HG02981 (cell line): ENCODE measurements at regions not wholly inside any gene's neighbourhood (a gene's known extent, or its start where the extent isn't known, plus 50 kb on each side); places are given as distances from the start of the nearest gene placed in this dataset.

Experiments used
- ATAC-seq: cut with Tn5 transposase; IDR thresholded peaks from one replicate; pipeline ENCODE4 v1.9.1; 2021; ENCODE audit warnings: mild to moderate bottlenecking, moderate library complexity; ENCODE audit not compliant: unreplicated experiment

GRCh38 chr17:77882040-77882439 lies 76.5 kb upstream of the TNRC6C start:
- ATAC-seq, result no peak

- peak; percentile 47 for ATAC-seq
Observed at GRCh38 chr17:77882481-77883212, 75.9 kb upstream of the TNRC6C start.

GRCh38 chr17:77883213-77883650 lies 75.3 kb upstream of the TNRC6C start:
- ATAC-seq, result no peak

- ATAC-seq, result no peak
Observed at GRCh38 chr17:77884019-77884418, 74.5 kb upstream of the TNRC6C start.

GRCh38 chr17:77884967-77885641 lies 73.4 kb upstream of the TNRC6C start:
- no peak for ATAC-seq

GRCh38 chr17:77885678-77886386 lies 72.7 kb upstream of the TNRC6C start:
- no peak for ATAC-seq

GRCh38 chr17:77886387-77886728 lies 72.1 kb upstream of the TNRC6C start:
- no peak for ATAC-seq

- ATAC-seq, result no peak
Observed at GRCh38 chr17:77887110-77887463, 71.4 kb upstream of the TNRC6C start.

- ATAC-seq, result no peak
Observed at GRCh38 chr17:77887464-77888241, 70.8 kb upstream of the TNRC6C start.

- no peak for ATAC-seq
Observed at GRCh38 chr17:77888242-77889134, 70.0 kb upstream of the TNRC6C start.

- no peak for ATAC-seq
Observed at GRCh38 chr17:77889135-77889505, 69.4 kb upstream of the TNRC6C start.

- ATAC-seq, result no peak
Observed at GRCh38 chr17:77889866-77890760, 68.4 kb upstream of the TNRC6C start.

- no peak for ATAC-seq
Observed at GRCh38 chr17:77890771-77891170, 67.7 kb upstream of the TNRC6C start.

GRCh38 chr17:77891602-77892001 lies 66.9 kb upstream of the TNRC6C start:
- no peak for ATAC-seq

- ATAC-seq, result no peak
Observed at GRCh38 chr17:77892031-77892430, 66.5 kb upstream of the TNRC6C start.

- ATAC-seq, result no peak
Observed at GRCh38 chr17:77892469-77893143, 65.9 kb upstream of the TNRC6C start.

- ATAC-seq, result no peak
Observed at GRCh38 chr17:77893144-77894044, 65.1 kb upstream of the TNRC6C start.
